RWPE1 (cell line): ENCODE measurements at regions not wholly inside any gene's neighbourhood (a gene's known extent, or its start where the extent isn't known, plus 50 kb on each side); places are given as distances from the start of the nearest gene placed in this dataset.

ENCODE experiments used
- CTCF ChIA-PET: fragments of 350-600 bp; sonication (Branson Sonifier 250); formaldehyde crosslinking; extraction: SDS; loops from one replicate; lab custom pipeline; 2021; lab: Yijun Ruan, JAX
- POLR2A ChIA-PET: fragments of 400-600 bp; formaldehyde crosslinking; extraction: SDS; loops from one replicate; lab custom pipeline; 2020; ENCODE audit warnings: antibody characterized with exemption; ENCODE audit not compliant: low non-redundant PET; lab: Yijun Ruan, JAX
- DNase-seq: peaks from one replicate; pipeline ENCODE4 v3.0.0; 2012; ENCODE audit warnings: low spot score
- H3K27ac ChIP-seq: fragments of 450-650 bp; 2 replicates; pipeline ENCODE4 v1.5.1; 2017
- CTCF ChIP-seq: fragments of 450-650 bp; conservative IDR thresholded peaks from 2 replicates; pipeline ENCODE4 v1.5.1; 2017; ENCODE audit warnings: low read depth, mild to moderate bottlenecking

GRCh38 chr4:82138374-82138773 lies 235.4 kb downstream of the HNRNPD start:
- H3K27ac ChIP-seq, result no peak overlapping the region
- ChIA-PET POLR2A (no interaction called here), CTCF (interaction anchor here (0.5 kb wide), 1 partner anchor 101 kb away, joined by 6 read pairs; no protein-coding TSS in a partner anchor)
- TF ChIP-seq CTCF, result no peak
- peak; percentile 19 for DNase-seq

DNA sequence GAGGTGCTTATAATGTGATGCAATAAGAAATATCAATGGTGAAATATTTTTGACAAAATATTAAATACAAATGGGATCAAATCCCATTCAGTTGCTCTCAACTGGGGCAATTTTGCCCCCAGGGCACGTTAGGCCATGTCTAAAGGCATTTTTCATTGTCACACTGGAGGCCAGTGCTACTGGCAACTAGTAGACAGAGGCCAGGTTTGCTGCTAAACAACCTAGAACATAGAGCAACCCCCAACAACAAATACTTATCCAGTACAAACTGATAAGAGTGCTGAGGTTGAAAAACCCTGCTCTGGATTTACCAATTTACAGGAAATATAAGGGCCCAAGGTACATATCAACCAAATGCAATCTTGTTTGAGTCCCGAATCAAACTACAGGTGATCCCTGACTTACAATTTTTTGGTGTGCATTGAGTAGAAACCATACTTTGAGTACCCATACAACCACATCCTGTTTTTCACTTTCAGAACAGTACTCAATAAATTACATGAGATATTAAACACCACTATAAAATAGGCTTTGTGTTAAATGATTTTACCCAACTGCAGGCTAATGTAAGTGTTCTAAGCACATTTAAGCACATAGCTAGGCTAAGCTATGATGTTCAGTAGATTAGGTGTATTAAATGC lies 237.5 kb downstream of the HNRNPD start:
- CTCF ChIA-PET, result interaction anchor here (0.6 kb wide), 1 partner anchor 671 kb away, joined by 6 read pairs; no protein-coding TSS in a partner anchor
- POLR2A ChIA-PET, result no interaction called here
- no peak for DNase-seq
- no peak for TF ChIP-seq CTCF
- no peak overlapping the region for H3K27ac ChIP-seq

GRCh38 chr4:82128355-82128754 lies 245.4 kb downstream of the HNRNPD start:
- no peak for TF ChIP-seq CTCF
- no peak for DNase-seq
- ChIA-PET POLR2A (no interaction called here), CTCF (no interaction called here)
- H3K27ac ChIP-seq, result no peak overlapping the region

GRCh38 chr4:82126512-82127040 lies 247.2 kb downstream of the HNRNPD start:
- no peak overlapping the region for H3K27ac ChIP-seq
- no peak for DNase-seq
- ChIA-PET POLR2A (no interaction called here), CTCF (no interaction called here)
- no peak for TF ChIP-seq CTCF

DNA sequence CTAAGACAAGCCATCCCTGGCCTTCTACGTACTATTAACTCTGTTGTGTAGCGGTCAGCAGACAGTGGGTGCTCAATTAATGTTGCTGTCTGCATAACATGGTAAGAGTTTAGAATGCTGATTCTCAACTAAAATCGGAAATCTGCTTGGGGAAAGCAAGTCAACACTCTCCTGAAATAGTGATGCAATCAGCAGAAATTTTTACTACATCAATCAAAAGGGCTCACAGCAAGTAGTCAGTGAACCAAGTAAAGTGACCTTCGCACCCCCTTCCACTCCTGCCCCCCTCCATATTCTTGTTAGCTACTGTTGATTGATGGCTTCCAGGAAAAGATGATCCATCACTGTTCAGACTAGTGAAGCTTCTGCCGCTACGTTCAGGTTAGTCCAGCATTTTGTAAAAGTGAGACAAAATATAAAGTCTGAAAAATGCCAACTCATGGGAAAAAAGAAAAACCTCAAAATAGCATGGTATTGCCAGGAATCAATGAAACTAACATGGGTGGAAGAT lies 247.9 kb downstream of the HNRNPD start:
- POLR2A ChIA-PET, result no interaction called here
- CTCF ChIA-PET, result no interaction called here
- TF ChIP-seq CTCF, result no peak
- H3K27ac ChIP-seq, result no peak overlapping the region
- DNase-seq, result no peak

- CTCF ChIA-PET, result no interaction called here
These were observed 248.6 kb downstream of the HNRNPD start for GRCh38 chr4:82124932-82125786.

More at GRCh38 chr4:82124932-82125786, 248.6 kb downstream of the HNRNPD start:
- no peak for DNase-seq
- POLR2A ChIA-PET, result no interaction called here
- no peak overlapping the region for H3K27ac ChIP-seq
- no peak for TF ChIP-seq CTCF
